ENCODE measurements at regions not wholly inside any gene's neighbourhood (a gene's known extent, or its start where the extent isn't known, plus 50 kb on each side); places are given as distances from the start of the nearest gene placed in this dataset.
"Not testable (repeated sequence)": the region's sequence is repeated elsewhere in the genome, so short reads cannot be mapped to it uniquely, and the experiment has no call there.

DNA sequence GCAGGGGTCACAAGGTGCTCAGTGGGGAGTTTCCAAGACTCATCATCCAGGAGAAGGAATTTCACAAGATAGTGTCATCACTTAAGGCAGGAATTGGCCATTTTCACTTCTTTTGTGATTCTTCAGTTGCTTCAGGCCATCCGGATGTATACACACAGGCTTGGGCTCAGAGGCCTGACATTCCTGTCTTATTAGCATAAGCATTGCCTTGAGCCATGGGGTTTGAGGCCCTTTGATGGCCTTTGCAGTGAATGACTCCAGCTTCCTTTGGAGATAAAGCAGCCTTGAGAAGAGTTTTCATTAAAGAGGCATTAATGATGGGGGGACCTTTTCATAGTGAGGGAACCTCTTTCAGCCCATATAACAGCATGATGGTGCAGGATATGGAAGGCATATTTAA lies 366.0 kb upstream of the CNTNAP5 start:
- WGBS, 2 donors: 38 to 68% methylated on average over 1 of the region's 1 CpG
- H3K27me3 ChIP-seq: no peaks in the 10 kb centered on the region

DNA sequence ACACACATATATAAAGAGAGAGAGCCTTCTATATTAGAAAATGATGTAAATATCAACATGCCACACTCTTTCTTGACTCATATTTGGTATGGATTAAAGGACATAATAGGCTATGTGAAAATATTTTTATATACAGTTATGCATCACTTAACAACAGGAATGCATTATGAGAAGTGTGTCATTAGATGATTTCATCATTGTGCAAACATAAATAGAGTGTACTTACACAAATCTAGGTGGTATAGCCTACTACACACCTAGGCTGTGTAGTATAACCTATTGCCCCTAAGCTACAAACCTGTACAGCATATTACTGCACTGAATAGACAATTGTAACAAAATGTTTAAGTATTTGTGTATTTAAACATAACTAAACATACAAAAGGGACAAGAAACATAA lies 354.8 kb upstream of the CNTNAP5 start:
- Histone ChIP-seq H3K4me3 (no peak overlapping the region), H3K9me3 (peaks cover 0 to 4% (median 0%) of the 10 kb centered on the region in 4 donors), H3K36me3 (no peaks in the 10 kb centered on the region), H3K4me1 (no peaks in the 10 kb centered on the region), H3K27me3 (no peaks in the 10 kb centered on the region), H3K27ac (no peak overlapping the region)
- no peak for DNase-seq (ENCODE audit: low spot score in 2 of 2)
- TF ChIP-seq POLR2A (IDR thresholded peaks at IDR 0.05): no peak
- TF ChIP-seq EP300 (IDR thresholded peaks at IDR 0.05): no peak
- TF ChIP-seq, protein P1, sequence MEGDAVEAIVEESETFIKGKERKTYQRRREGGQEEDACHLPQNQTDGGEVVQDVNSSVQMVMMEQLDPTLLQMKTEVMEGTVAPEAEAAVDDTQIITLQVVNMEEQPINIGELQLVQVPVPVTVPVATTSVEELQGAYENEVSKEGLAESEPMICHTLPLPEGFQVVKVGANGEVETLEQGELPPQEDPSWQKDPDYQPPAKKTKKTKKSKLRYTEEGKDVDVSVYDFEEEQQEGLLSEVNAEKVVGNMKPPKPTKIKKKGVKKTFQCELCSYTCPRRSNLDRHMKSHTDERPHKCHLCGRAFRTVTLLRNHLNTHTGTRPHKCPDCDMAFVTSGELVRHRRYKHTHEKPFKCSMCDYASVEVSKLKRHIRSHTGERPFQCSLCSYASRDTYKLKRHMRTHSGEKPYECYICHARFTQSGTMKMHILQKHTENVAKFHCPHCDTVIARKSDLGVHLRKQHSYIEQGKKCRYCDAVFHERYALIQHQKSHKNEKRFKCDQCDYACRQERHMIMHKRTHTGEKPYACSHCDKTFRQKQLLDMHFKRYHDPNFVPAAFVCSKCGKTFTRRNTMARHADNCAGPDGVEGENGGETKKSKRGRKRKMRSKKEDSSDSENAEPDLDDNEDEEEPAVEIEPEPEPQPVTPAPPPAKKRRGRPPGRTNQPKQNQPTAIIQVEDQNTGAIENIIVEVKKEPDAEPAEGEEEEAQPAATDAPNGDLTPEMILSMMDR (IDR thresholded peaks at IDR 0.05): no peak

More for the DNA sequence above, 366.0 kb upstream of the CNTNAP5 start:
- no peak overlapping the region for H3K27ac ChIP-seq
- no peak overlapping the region for H3K4me3 ChIP-seq
- H3K4me1 ChIP-seq: no peaks in the 10 kb centered on the region
- H3K36me3 ChIP-seq: no peaks in the 10 kb centered on the region
- peaks cover 0 to 14% (median 0%) of the 10 kb centered on the region in 4 donors for H3K9me3 ChIP-seq
- TF ChIP-seq EP300 (IDR thresholded peaks at IDR 0.05): no peak
- no peak for TF ChIP-seq POLR2A (IDR thresholded peaks at IDR 0.05)
- TF ChIP-seq, protein P1 (IDR thresholded peaks at IDR 0.05): no peak
- no peak for DNase-seq (ENCODE audit: low spot score in 2 of 2)

- H3K4me1 ChIP-seq: not testable (repeated sequence)
Observed at GRCh38 chr2:123683797-123684196, 341.3 kb upstream of the CNTNAP5 start.

GRCh38 chr2:123687064-123687463 lies 338.0 kb upstream of the CNTNAP5 start:
- H3K4me1 ChIP-seq: no peaks in the 10 kb centered on the region
- no peaks in the 10 kb centered on the region for H3K36me3 ChIP-seq
- 92 to 93% methylated on average over 11 of the region's 11 CpGs for WGBS, 2 donors
- no peak for DNase-seq (ENCODE audit: low spot score in 2 of 2)
- H3K27ac ChIP-seq: no peak overlapping the region
- H3K4me3 ChIP-seq: no peak overlapping the region
- peaks cover 0 to 7% (median 0%) of the 10 kb centered on the region in 4 donors for H3K9me3 ChIP-seq
- TF ChIP-seq POLR2A (IDR thresholded peaks at IDR 0.05) (no peak), EP300 (IDR thresholded peaks at IDR 0.05) (no peak)
- TF ChIP-seq, protein P1 (IDR thresholded peaks at IDR 0.05): no peak
- H3K27me3 ChIP-seq: no peaks in the 10 kb centered on the region

More at GRCh38 chr2:123683797-123684196, 341.3 kb upstream of the CNTNAP5 start:
- not testable (repeated sequence) for H3K36me3 ChIP-seq; DNase-seq (ENCODE audit: low spot score in 2 of 2); H3K9me3 ChIP-seq; H3K27ac ChIP-seq; H3K27me3 ChIP-seq; H3K4me3 ChIP-seq
- 96% methylated on average over 21 of the region's 23 CpGs for WGBS, 2 donors

DNA sequence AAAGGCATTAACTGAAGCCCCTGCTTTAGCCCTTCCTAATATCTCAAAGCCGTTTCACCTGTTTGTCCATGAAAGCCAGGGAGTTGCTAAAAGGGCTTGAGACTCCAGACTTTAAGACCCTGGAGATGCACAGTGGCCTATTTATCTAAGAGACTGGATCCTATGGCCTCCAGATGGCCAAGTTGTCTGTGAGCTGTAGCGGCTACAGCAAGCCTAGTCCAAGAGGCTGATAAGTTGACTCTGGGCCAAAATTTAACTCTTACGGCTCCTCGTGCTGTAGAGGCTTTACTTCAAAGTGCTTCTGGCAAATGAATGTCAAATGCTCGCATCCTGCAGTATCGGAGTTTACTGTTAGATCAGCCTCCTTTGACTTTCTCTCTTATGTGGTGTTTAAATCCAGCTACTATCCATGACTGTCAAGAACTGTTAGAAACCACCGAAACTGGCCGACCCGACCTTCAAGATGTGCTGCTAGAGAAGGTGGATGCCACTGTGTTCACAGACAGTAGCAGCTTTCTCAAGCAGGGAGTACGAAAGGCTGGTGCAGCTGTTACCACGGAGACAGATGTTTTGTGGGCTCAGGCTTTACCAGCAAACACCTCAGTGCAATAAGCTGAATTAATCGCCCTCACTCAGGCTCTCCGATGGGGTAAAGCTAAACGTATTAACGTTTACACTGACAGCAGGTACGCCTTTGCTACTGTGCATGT lies 336.7 kb upstream of the CNTNAP5 start:
- Histone ChIP-seq H3K27ac (no peak overlapping the region), H3K36me3 (no peaks in the 10 kb centered on the region), H3K9me3 (peaks cover 0 to 7% (median 0%) of the 10 kb centered on the region in 4 donors), H3K4me3 (no peak overlapping the region), H3K4me1 (no peaks in the 10 kb centered on the region), H3K27me3 (no peaks in the 10 kb centered on the region)
- TF ChIP-seq POLR2A (IDR thresholded peaks at IDR 0.05) (no peak), EP300 (IDR thresholded peaks at IDR 0.05) (no peak)
- TF ChIP-seq, protein P1 (IDR thresholded peaks at IDR 0.05): no peak
- 74 to 77% methylated on average over 16 of the region's 16 CpGs for WGBS, 2 donors
- DNase-seq (ENCODE audit: low spot score in 2 of 2): no peak

All from tibial nerve (tissue), 4 donors.